GM23338 (cell line): ENCODE measurements at regions not wholly inside any gene's neighbourhood (a gene's known extent, or its start where the extent isn't known, plus 50 kb on each side); places are given as distances from the start of the nearest gene placed in this dataset.

Experiments
- ATAC-seq: fragments of 200-7000 bp; cut with Tn5 transposase; 3 replicates; pipeline ENCODE4 v1.9.1; 2020
- DNase-seq: peaks from one replicate; pipeline ENCODE4 v3.0.0-alpha.2; 2015; ENCODE audit warnings: low spot score
- H2AFZ ChIP-seq: fragments of 200-600 bp; sonication (generic); 2 replicates; pipeline ENCODE4 v1.8.0; 2016; ENCODE audit warnings: antibody characterized with exemption, mild to moderate bottlenecking, moderate library complexity
- H3F3A ChIP-seq: fragments of 200-600 bp; sonication (generic); replicated peaks from 2 replicates; pipeline ENCODE4 v1.8.0; 2017; ENCODE audit warnings: antibody characterized with exemption, mixed run types, low read depth
- H3K27ac ChIP-seq: fragments of 200-600 bp; sonication (generic); 2 replicates; pipeline ENCODE4 v1.6.1; 2016; ENCODE audit warnings: low read depth
- H3K27me3 ChIP-seq: fragments of 200-600 bp; sonication (generic); 2 replicates; pipeline ENCODE4 v1.8.0; 2016; ENCODE audit warnings: mild to moderate bottlenecking, mixed run types, moderate library complexity; ENCODE audit not compliant: insufficient read depth
- H3K36me3 ChIP-seq: fragments of 200-600 bp; sonication (generic); 2 replicates; pipeline ENCODE4 v1.8.0; 2016; ENCODE audit warnings: mild to moderate bottlenecking; ENCODE audit not compliant: insufficient read depth
- H3K4me1 ChIP-seq: fragments of 200-600 bp; sonication (generic); 2 replicates; pipeline ENCODE4 v1.8.0; 2016; ENCODE audit warnings: mild to moderate bottlenecking, moderate library complexity; ENCODE audit not compliant: insufficient read depth
- H3K4me2 ChIP-seq: fragments of 200-600 bp; sonication (generic); 2 replicates; pipeline ENCODE4 v1.7.1; 2017; ENCODE audit warnings: mixed run types
- H3K4me3 ChIP-seq: fragments of 200-600 bp; sonication (generic); 2 replicates; pipeline ENCODE4 v1.6.1; 2016; ENCODE audit warnings: mixed run types
- H3K79me2 ChIP-seq: fragments of 200-600 bp; sonication (generic); replicated peaks from 2 replicates; pipeline ENCODE4 v1.8.0; 2017; ENCODE audit warnings: mild to moderate bottlenecking; ENCODE audit not compliant: insufficient read depth
- H3K9me2 ChIP-seq: fragments of 200-600 bp; sonication (generic); 2 replicates; pipeline ENCODE4 v1.8.0; 2017; ENCODE audit not compliant: insufficient read depth
- H4K20me1 ChIP-seq: fragments of 200-600 bp; sonication (generic); replicated peaks from 2 replicates; pipeline ENCODE4 v1.8.0; 2017; ENCODE audit warnings: mild to moderate bottlenecking; ENCODE audit not compliant: insufficient read depth
- H3K27ac Mint-ChIP-seq: 2 replicates; pipeline ENCODE4 v1.8.0; 2020; ENCODE audit warnings: inconsistent platforms, mild to moderate bottlenecking, moderate library complexity, mixed read lengths
- H3K27me3 Mint-ChIP-seq: 3 replicates; pipeline ENCODE4 v1.8.0; 2022; ENCODE audit warnings: low read depth, mild to moderate bottlenecking, moderate library complexity, mixed read lengths, inconsistent platforms; ENCODE audit not compliant: insufficient read depth, poor library complexity
- H3K36me3 Mint-ChIP-seq: 3 replicates; pipeline ENCODE4 v1.8.0; 2021; ENCODE audit warnings: low read depth, mild to moderate bottlenecking, inconsistent platforms, moderate library complexity, mixed read lengths
- H3K4me1 Mint-ChIP-seq: 3 replicates; pipeline ENCODE4 v1.8.0; 2020; ENCODE audit warnings: mild to moderate bottlenecking, inconsistent platforms, mixed read lengths
- H3K4me3 Mint-ChIP-seq: 3 replicates; pipeline ENCODE4 v1.8.0; 2021; ENCODE audit warnings: moderate library complexity, mild to moderate bottlenecking, inconsistent platforms, mixed read lengths
- H3K9me3 Mint-ChIP-seq: 3 replicates; pipeline ENCODE4 v1.8.0; 2020; ENCODE audit warnings: moderate library complexity, mild to moderate bottlenecking, inconsistent platforms, mixed read lengths
- EZH2 ChIP-seq: fragments of 200-600 bp; sonication (generic); IDR thresholded peaks from one replicate; pipeline ENCODE4 v1.8.0; 2017; ENCODE audit warnings: antibody characterized with exemption, mild to moderate bottlenecking, low read depth; ENCODE audit not compliant: unreplicated experiment
- EZH2phosphoT487 ChIP-seq: fragments of 200-600 bp; sonication (generic); IDR thresholded peaks from one replicate; pipeline ENCODE4 v1.8.1; 2018; ENCODE audit warnings: antibody characterized with exemption; ENCODE audit not compliant: unreplicated experiment
- JUNB ChIP-seq: IDR thresholded peaks from one replicate; pipeline ENCODE4 v1.6.1; 2016; ENCODE audit warnings: antibody characterized with exemption; ENCODE audit not compliant: unreplicated experiment
- NANOG ChIP-seq: IDR thresholded peaks from 2 replicates; pipeline ENCODE4 v1.6.1; 2016; ENCODE audit warnings: antibody characterized with exemption, borderline replicate concordance
- POLR2AphosphoS5 ChIP-seq: IDR thresholded peaks from 2 replicates; pipeline ENCODE4 v1.6.1; 2016; ENCODE audit warnings: antibody characterized with exemption, low read depth
- STAT1 ChIP-seq: IDR thresholded peaks from one replicate; pipeline ENCODE4 v1.6.1; 2016; ENCODE audit warnings: antibody characterized with exemption; ENCODE audit not compliant: unreplicated experiment
- ZNF114 ChIP-seq: fragments of 250-450 bp; sonication (Bioruptor Pico); IDR thresholded peaks from 2 replicates; pipeline ENCODE4 v1.5.0; 2020; ENCODE audit warnings: mild to moderate bottlenecking, moderate library complexity
- ZNF331 ChIP-seq: fragments of 250-450 bp; sonication (Bioruptor Pico); IDR thresholded peaks from 2 replicates; pipeline ENCODE4 v1.5.0; 2020; ENCODE audit warnings: low read depth, mild to moderate bottlenecking, moderate library complexity
- TF ChIP-seq, protein P1 (sequence below): IDR thresholded peaks from 2 replicates; pipeline ENCODE4 v1.6.1; 2016; ENCODE audit warnings: antibody characterized with exemption
- TF ChIP-seq, protein P2 (sequence below): IDR thresholded peaks from one replicate; pipeline ENCODE4 v1.6.1; 2018; ENCODE audit warnings: antibody characterized with exemption; ENCODE audit not compliant: unreplicated experiment
- TF ChIP-seq, protein P3 (sequence below), 2 experiments: fragments of 200-600 bp in 1 of 2; sonication (generic) in 1 of 2; conservative IDR thresholded peaks; 2 replicates each; pipeline versions ENCODE4 v1.5.1 to v1.6.1; 2016 to 2017; ENCODE audit warnings: antibody characterized with exemption in 2 of 2, low read depth in 2 of 2, mild to moderate bottlenecking in 2 of 2, moderate library complexity in 1 of 2

DNA sequence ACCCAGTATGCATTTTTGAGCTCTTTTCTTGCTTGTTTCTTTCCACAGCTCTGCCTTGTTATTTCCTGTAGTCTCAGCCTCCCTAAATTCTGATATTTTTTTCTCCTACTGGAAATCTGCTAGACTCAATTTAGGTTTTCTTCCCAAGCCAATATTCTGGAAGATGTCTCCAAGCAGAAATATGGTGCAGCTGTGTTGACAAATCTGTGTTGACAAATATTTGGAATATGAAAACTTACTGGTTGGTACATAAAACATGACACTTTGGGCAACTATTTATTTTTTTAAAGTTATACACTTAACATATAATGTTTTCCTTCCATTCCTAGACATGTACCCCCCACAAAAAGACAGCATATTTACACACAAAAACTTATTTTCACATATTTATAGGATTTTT is 1048.4 kb downstream of the NCAM2 start:
- no peak for DNase-seq
- H3K79me2 ChIP-seq, result no peaks in the 10 kb centered on the region

More for the DNA sequence above, 1048.4 kb downstream of the NCAM2 start:
- no peak for ATAC-seq
- no peak overlapping the region for H3K4me3 Mint-ChIP-seq
- H3K9me3 Mint-ChIP-seq, result peaks cover 4% of the 10 kb centered on the region; the same call in 1 of the 3 replicates
- H3K27ac Mint-ChIP-seq, result no peak overlapping the region
- TF ChIP-seq POLR2AphosphoS5 (no peak), JUNB (no peak), ZNF114 (CRISPR knock-in tag) (no peak), EZH2phosphoT487 (no peak), STAT1 (no peak), EZH2 (no peak), NANOG (no peak), ZNF331 (CRISPR knock-in tag) (no peak)
- TF ChIP-seq, protein P1, sequence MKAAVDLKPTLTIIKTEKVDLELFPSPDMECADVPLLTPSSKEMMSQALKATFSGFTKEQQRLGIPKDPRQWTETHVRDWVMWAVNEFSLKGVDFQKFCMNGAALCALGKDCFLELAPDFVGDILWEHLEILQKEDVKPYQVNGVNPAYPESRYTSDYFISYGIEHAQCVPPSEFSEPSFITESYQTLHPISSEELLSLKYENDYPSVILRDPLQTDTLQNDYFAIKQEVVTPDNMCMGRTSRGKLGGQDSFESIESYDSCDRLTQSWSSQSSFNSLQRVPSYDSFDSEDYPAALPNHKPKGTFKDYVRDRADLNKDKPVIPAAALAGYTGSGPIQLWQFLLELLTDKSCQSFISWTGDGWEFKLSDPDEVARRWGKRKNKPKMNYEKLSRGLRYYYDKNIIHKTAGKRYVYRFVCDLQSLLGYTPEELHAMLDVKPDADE, result no peak
- TF ChIP-seq, protein P2, sequence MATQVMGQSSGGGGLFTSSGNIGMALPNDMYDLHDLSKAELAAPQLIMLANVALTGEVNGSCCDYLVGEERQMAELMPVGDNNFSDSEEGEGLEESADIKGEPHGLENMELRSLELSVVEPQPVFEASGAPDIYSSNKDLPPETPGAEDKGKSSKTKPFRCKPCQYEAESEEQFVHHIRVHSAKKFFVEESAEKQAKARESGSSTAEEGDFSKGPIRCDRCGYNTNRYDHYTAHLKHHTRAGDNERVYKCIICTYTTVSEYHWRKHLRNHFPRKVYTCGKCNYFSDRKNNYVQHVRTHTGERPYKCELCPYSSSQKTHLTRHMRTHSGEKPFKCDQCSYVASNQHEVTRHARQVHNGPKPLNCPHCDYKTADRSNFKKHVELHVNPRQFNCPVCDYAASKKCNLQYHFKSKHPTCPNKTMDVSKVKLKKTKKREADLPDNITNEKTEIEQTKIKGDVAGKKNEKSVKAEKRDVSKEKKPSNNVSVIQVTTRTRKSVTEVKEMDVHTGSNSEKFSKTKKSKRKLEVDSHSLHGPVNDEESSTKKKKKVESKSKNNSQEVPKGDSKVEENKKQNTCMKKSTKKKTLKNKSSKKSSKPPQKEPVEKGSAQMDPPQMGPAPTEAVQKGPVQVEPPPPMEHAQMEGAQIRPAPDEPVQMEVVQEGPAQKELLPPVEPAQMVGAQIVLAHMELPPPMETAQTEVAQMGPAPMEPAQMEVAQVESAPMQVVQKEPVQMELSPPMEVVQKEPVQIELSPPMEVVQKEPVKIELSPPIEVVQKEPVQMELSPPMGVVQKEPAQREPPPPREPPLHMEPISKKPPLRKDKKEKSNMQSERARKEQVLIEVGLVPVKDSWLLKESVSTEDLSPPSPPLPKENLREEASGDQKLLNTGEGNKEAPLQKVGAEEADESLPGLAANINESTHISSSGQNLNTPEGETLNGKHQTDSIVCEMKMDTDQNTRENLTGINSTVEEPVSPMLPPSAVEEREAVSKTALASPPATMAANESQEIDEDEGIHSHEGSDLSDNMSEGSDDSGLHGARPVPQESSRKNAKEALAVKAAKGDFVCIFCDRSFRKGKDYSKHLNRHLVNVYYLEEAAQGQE, result no peak
- TF ChIP-seq, protein P3, sequence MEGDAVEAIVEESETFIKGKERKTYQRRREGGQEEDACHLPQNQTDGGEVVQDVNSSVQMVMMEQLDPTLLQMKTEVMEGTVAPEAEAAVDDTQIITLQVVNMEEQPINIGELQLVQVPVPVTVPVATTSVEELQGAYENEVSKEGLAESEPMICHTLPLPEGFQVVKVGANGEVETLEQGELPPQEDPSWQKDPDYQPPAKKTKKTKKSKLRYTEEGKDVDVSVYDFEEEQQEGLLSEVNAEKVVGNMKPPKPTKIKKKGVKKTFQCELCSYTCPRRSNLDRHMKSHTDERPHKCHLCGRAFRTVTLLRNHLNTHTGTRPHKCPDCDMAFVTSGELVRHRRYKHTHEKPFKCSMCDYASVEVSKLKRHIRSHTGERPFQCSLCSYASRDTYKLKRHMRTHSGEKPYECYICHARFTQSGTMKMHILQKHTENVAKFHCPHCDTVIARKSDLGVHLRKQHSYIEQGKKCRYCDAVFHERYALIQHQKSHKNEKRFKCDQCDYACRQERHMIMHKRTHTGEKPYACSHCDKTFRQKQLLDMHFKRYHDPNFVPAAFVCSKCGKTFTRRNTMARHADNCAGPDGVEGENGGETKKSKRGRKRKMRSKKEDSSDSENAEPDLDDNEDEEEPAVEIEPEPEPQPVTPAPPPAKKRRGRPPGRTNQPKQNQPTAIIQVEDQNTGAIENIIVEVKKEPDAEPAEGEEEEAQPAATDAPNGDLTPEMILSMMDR (conservative IDR thresholded peaks at IDR 0.05; ENCODE audit: low read depth in 2 of 2), result no peak
- Histone ChIP-seq H3K4me3 (no peak overlapping the region), H3K4me1 (no peaks in the 10 kb centered on the region), H3K36me3 (no peaks in the 10 kb centered on the region), H3F3A (no peaks in the 10 kb centered on the region), H2AFZ (no peak overlapping the region), H4K20me1 (no peaks in the 10 kb centered on the region), H3K27ac (no peak overlapping the region), H3K4me2 (no peak overlapping the region), H3K9me2 (no peaks in the 10 kb centered on the region), H3K27me3 (no peaks in the 10 kb centered on the region)
- H3K27me3 Mint-ChIP-seq, result no peaks in the 10 kb centered on the region
- no peaks in the 10 kb centered on the region for H3K36me3 Mint-ChIP-seq
- H3K4me1 Mint-ChIP-seq, result no peaks in the 10 kb centered on the region
